Activated naive CD4-positive, alpha-beta T cell treated with anti-CD3 and anti-CD28 coated beads, Interleukin-2, amount 10 ng/mL, durations not matched to agents 7 days and 5 days (primary cell): ENCODE measurements at regions not wholly inside any gene's neighbourhood (a gene's known extent, or its start where the extent isn't known, plus 50 kb on each side); places are given as distances from the start of the nearest gene placed in this dataset.
A peak's percentile ranks its signal among the peaks of the same experiment; 100 is the strongest.

ENCODE experiments used
- CTCF ChIA-PET: fragments of 350-600 bp; sonication (Branson Sonifier 250); formaldehyde crosslinking; loops from one replicate; lab custom pipeline; 2021; ENCODE audit warnings: antibody characterized with exemption; lab: Charles Lee
- DNase-seq: peaks from one replicate; pipeline ENCODE4 v3.0.0-alpha.2; 2020
- H3K27ac Mint-ChIP-seq: one replicate; pipeline ENCODE4 v1.8.0; 2021; ENCODE audit warnings: mild to moderate bottlenecking, moderate library complexity, mixed read lengths
- H3K27me3 Mint-ChIP-seq: one replicate; pipeline ENCODE4 v1.8.0; 2021; ENCODE audit warnings: mild to moderate bottlenecking, mixed read lengths
- H3K36me3 Mint-ChIP-seq: one replicate; pipeline ENCODE4 v1.8.0; 2021; ENCODE audit warnings: mixed read lengths
- H3K4me1 Mint-ChIP-seq: one replicate; pipeline ENCODE4 v1.8.0; 2021; ENCODE audit warnings: mixed read lengths
- H3K4me3 Mint-ChIP-seq: one replicate; pipeline ENCODE4 v1.8.0; 2021; ENCODE audit warnings: mild to moderate bottlenecking, moderate library complexity, mixed read lengths
- H3K9me3 Mint-ChIP-seq: one replicate; pipeline ENCODE4 v1.8.0; 2021; ENCODE audit warnings: mixed read lengths

GRCh38 chr4:79634111-79634510 lies 226.1 kb upstream of the GK2 start:
- H3K4me1 Mint-ChIP-seq: no peaks in the 10 kb centered on the region
- CTCF ChIA-PET: no interaction called here
- no peak overlapping the region for H3K27ac Mint-ChIP-seq
- H3K9me3 Mint-ChIP-seq: no peaks in the 10 kb centered on the region
- no peak for DNase-seq
- H3K27me3 Mint-ChIP-seq: no peaks in the 10 kb centered on the region
- H3K36me3 Mint-ChIP-seq: no peaks in the 10 kb centered on the region
- H3K4me3 Mint-ChIP-seq: no peak overlapping the region

GRCh38 chr4:79632114-79632513 lies 224.1 kb upstream of the GK2 start:
- H3K27me3 Mint-ChIP-seq: no peaks in the 10 kb centered on the region
- no peaks in the 10 kb centered on the region for H3K4me1 Mint-ChIP-seq
- CTCF ChIA-PET: no interaction called here
- no peaks in the 10 kb centered on the region for H3K36me3 Mint-ChIP-seq
- no peak for DNase-seq
- H3K4me3 Mint-ChIP-seq: no peak overlapping the region
- no peak overlapping the region for H3K27ac Mint-ChIP-seq
- H3K9me3 Mint-ChIP-seq: no peaks in the 10 kb centered on the region

GRCh38 chr4:79626611-79627010 lies 218.6 kb upstream of the GK2 start:
- Mint-ChIP-seq H3K4me1 (no peaks in the 10 kb centered on the region), H3K27ac (no peak overlapping the region), H3K27me3 (no peaks in the 10 kb centered on the region), H3K4me3 (no peak overlapping the region), H3K9me3 (no peaks in the 10 kb centered on the region), H3K36me3 (no peaks in the 10 kb centered on the region)
- CTCF ChIA-PET: no interaction called here
- no peak for DNase-seq

GRCh38 chr4:79626101-79626500 lies 218.1 kb upstream of the GK2 start:
- H3K4me1 Mint-ChIP-seq: no peaks in the 10 kb centered on the region

GRCh38 chr4:79625361-79625760 lies 217.3 kb upstream of the GK2 start:
- Mint-ChIP-seq H3K27me3 (no peaks in the 10 kb centered on the region), H3K4me3 (no peak overlapping the region), H3K27ac (no peak overlapping the region), H3K4me1 (no peaks in the 10 kb centered on the region), H3K9me3 (no peaks in the 10 kb centered on the region), H3K36me3 (no peaks in the 10 kb centered on the region)
- CTCF ChIA-PET: no interaction called here
- DNase-seq: no peak

More at GRCh38 chr4:79626101-79626500, 218.1 kb upstream of the GK2 start:
- H3K36me3 Mint-ChIP-seq: no peaks in the 10 kb centered on the region
- H3K27me3 Mint-ChIP-seq: no peaks in the 10 kb centered on the region
- H3K9me3 Mint-ChIP-seq: no peaks in the 10 kb centered on the region
- CTCF ChIA-PET: no interaction called here
- H3K4me3 Mint-ChIP-seq: no peak overlapping the region
- H3K27ac Mint-ChIP-seq: no peak overlapping the region
- no peak for DNase-seq

DNA sequence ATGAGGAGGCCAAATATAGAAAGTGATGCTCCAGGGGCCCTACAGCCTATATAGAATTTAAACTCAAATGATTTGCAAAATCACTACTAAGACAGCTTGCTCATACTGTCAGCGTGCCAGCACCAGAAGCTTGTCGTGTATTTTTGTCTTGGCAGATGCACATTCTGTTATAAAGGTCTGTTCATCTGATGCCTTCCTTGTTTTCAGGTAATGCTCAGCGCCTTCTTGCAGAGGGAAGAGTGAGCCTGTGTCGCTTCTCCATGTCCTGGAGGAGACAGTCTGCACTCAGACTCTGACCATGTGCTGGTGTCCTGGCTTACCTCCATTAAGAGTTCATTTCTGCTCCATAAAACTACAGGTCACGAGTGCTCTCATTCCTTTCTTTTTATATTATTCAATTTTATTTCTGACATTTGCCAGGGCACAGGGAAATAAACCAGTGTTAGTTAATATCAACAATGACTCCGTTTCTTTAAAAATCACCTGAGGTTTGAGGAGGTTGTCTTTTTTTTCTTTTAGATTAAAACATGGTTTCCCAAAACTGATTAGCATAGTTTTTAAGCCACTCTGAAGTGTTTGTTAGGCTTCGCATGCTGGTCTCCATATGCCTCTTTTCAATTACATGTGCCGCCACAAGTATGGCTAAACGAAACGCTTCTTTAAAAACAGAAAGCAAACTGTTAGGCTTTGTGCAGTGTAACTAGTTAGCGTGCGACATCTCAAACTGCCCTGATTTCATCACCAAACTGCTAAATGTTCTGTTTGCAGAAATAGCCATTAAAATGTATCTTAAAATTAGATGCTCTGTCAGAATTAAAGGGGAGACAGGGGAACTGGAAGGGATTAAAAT lies 215.2 kb upstream of the GK2 start:
- Mint-ChIP-seq H3K4me1 (no peaks in the 10 kb centered on the region), H3K27me3 (no peaks in the 10 kb centered on the region), H3K9me3 (no peaks in the 10 kb centered on the region), H3K27ac (no peak overlapping the region), H3K4me3 (no peak overlapping the region), H3K36me3 (no peaks in the 10 kb centered on the region)
- DNase-seq: no peak
- CTCF ChIA-PET: no interaction called here

GRCh38 chr4:79621061-79621460 lies 213.0 kb upstream of the GK2 start:
- H3K4me3 Mint-ChIP-seq: no peak overlapping the region
- no peak for DNase-seq
- CTCF ChIA-PET: no interaction called here
- no peaks in the 10 kb centered on the region for H3K4me1 Mint-ChIP-seq
- no peak overlapping the region for H3K27ac Mint-ChIP-seq
- no peaks in the 10 kb centered on the region for H3K27me3 Mint-ChIP-seq
- H3K36me3 Mint-ChIP-seq: no peaks in the 10 kb centered on the region
- no peaks in the 10 kb centered on the region for H3K9me3 Mint-ChIP-seq

DNA sequence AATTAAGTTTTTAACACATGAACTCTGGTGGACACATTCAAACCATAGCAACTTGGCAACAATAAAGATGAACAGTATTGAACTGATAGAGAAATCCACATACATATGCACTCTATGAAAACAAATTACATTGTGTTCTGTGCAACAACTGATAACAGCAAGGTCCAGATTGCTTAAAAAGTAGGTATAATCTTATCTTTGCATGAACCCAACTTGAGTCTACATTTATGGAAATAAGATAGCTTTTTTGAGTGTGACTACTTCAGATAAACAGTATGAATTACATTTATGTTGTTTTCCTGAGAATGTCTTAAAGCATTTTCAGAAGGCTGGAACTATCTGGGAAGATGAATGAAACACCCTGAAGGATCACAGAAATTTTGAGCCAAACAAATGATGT lies 212.6 kb upstream of the GK2 start:
- CTCF ChIA-PET: no interaction called here
- no peak overlapping the region for H3K27ac Mint-ChIP-seq
- no peaks in the 10 kb centered on the region for H3K9me3 Mint-ChIP-seq
- no peaks in the 10 kb centered on the region for H3K27me3 Mint-ChIP-seq
- no peaks in the 10 kb centered on the region for H3K36me3 Mint-ChIP-seq
- no peaks in the 10 kb centered on the region for H3K4me1 Mint-ChIP-seq
- no peak overlapping the region for H3K4me3 Mint-ChIP-seq
- no peak for DNase-seq

GRCh38 chr4:79613269-79613935 lies 205.4 kb upstream of the GK2 start:
- Mint-ChIP-seq H3K27me3 (no peaks in the 10 kb centered on the region), H3K27ac (no peak overlapping the region), H3K4me1 (no peaks in the 10 kb centered on the region), H3K9me3 (no peaks in the 10 kb centered on the region), H3K36me3 (no peaks in the 10 kb centered on the region), H3K4me3 (no peak overlapping the region)
- no peak for DNase-seq
- CTCF ChIA-PET: no interaction called here

GRCh38 chr4:79611026-79611425 lies 203.0 kb upstream of the GK2 start:
- H3K27me3 Mint-ChIP-seq: no peaks in the 10 kb centered on the region
- no peak for DNase-seq

GRCh38 chr4:79609817-79610216 lies 201.8 kb upstream of the GK2 start:
- no peaks in the 10 kb centered on the region for H3K27me3 Mint-ChIP-seq
- no peaks in the 10 kb centered on the region for H3K9me3 Mint-ChIP-seq
- no peak for DNase-seq
- no peak overlapping the region for H3K4me3 Mint-ChIP-seq
- H3K4me1 Mint-ChIP-seq: no peaks in the 10 kb centered on the region
- no peaks in the 10 kb centered on the region for H3K36me3 Mint-ChIP-seq
- CTCF ChIA-PET: interaction anchor here (0.5 kb wide), 1 partner anchor 1101 kb away, joined by 4 read pairs; no protein-coding TSS in a partner anchor
- H3K27ac Mint-ChIP-seq: no peak overlapping the region

More at GRCh38 chr4:79611026-79611425, 203.0 kb upstream of the GK2 start:
- H3K27ac Mint-ChIP-seq: no peak overlapping the region
- CTCF ChIA-PET: no interaction called here
- H3K4me1 Mint-ChIP-seq: no peaks in the 10 kb centered on the region
- no peak overlapping the region for H3K4me3 Mint-ChIP-seq
- no peaks in the 10 kb centered on the region for H3K9me3 Mint-ChIP-seq
- H3K36me3 Mint-ChIP-seq: no peaks in the 10 kb centered on the region

GRCh38 chr4:79607979-79608378 lies 200.0 kb upstream of the GK2 start:
- no peak for DNase-seq
- no peaks in the 10 kb centered on the region for H3K36me3 Mint-ChIP-seq
- H3K27ac Mint-ChIP-seq: no peak overlapping the region
- CTCF ChIA-PET: no interaction called here
- H3K4me1 Mint-ChIP-seq: peaks cover 9% of the 10 kb centered on the region
- no peaks in the 10 kb centered on the region for H3K9me3 Mint-ChIP-seq
- no peak overlapping the region for H3K4me3 Mint-ChIP-seq
- H3K27me3 Mint-ChIP-seq: no peaks in the 10 kb centered on the region

DNA sequence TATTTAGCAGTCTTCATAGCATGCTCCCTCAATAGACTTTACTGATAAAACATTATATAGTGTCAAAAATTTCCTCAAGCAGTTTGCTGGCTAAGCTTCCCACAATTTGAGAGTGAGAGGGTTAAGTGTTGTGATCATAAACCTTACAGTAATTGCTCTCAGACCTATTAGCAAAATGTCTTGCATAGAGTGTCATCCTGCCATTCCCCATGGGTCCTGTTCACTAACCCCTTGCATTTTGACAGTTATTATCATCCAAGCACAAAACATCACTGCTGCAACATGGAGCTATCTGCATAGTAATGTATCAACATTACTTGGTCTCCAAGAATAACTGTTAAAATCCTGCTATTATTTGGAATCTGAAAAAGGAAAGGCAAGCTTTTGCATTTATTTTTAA lies 196.1 kb upstream of the GK2 start:
- Mint-ChIP-seq H3K4me1 (peaks cover 9% of the 10 kb centered on the region), H3K36me3 (no peaks in the 10 kb centered on the region), H3K4me3 (no peak overlapping the region), H3K27me3 (no peaks in the 10 kb centered on the region), H3K27ac (peak overlapping the region; percentile 46), H3K9me3 (no peaks in the 10 kb centered on the region)
- CTCF ChIA-PET: no interaction called here
- DNase-seq: no peak

DNA sequence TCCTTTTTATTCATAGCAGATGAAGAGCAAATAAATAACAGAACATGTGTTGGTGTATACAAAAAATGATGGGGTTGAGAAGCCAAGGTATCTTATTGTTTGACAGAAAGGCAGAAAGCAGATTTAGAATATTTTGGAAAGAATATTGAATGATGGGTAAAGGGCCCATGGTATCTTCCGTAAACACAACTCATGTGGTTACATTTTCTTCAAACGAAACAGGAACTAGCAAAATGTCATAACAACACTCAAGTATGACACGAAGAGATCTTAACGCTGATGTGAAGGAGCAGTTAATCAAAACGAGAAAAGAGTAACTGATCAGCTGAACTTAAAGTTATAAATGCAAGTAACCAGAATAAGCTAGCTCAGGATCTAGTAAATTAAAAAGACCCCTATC lies 195.7 kb upstream of the GK2 start:
- Mint-ChIP-seq H3K4me3 (no peak overlapping the region), H3K4me1 (peaks cover 9% of the 10 kb centered on the region), H3K36me3 (no peaks in the 10 kb centered on the region), H3K27me3 (no peaks in the 10 kb centered on the region), H3K9me3 (no peaks in the 10 kb centered on the region), H3K27ac (peak overlapping the region; percentile 46)
- no peak for DNase-seq
- CTCF ChIA-PET: interaction anchor here (0.5 kb wide), 1 partner anchor 815 kb away, joined by 5 read pairs; no protein-coding TSS in a partner anchor

- no peak overlapping the region for H3K27ac Mint-ChIP-seq
- no peaks in the 10 kb centered on the region for H3K27me3 Mint-ChIP-seq
- peaks cover 9% of the 10 kb centered on the region for H3K4me1 Mint-ChIP-seq
- no peak overlapping the region for H3K4me3 Mint-ChIP-seq
- DNase-seq: no peak
- no peaks in the 10 kb centered on the region for H3K9me3 Mint-ChIP-seq
- CTCF ChIA-PET: no interaction called here
- H3K36me3 Mint-ChIP-seq: no peaks in the 10 kb centered on the region
Observed at GRCh38 chr4:79599691-79600090, 191.7 kb upstream of the GK2 start.
